ENCODE measurements at regions not wholly inside any gene's neighbourhood (a gene's known extent, or its start where the extent isn't known, plus 50 kb on each side); places are given as distances from the start of the nearest gene placed in this dataset.

DNA sequence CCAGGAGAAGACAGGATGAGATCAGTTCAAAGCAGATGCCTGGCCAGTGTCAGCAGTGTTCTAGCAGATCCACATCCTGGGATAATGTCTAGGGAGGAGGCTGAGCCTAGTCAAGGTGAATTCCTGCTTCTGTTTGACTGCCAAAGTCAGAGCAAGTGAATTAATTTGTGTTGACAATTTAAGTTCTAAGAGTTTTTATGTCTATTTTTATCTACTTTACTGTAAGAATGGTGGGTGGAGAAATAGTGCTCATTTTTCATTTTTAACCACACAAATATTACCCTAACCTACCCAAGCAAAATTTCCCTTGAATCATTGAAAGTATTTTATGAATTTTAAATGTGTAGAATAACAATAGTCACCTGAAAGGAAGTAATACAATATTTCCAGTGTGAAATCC lies 207.6 kb upstream of the SLC10A2 start:
- H3K27ac ChIP-seq (ENCODE audit: low read depth, low read length) = no peak overlapping the region
- no peak overlapping the region for H3K4me3 Mint-ChIP-seq
- H3K36me3 Mint-ChIP-seq (ENCODE audit: low read depth) = no peaks in the 10 kb centered on the region
- no peaks in the 10 kb centered on the region for H3K36me3 ChIP-seq (ENCODE audit: control insufficient read depth, insufficient read depth, low read length)
- TF ChIP-seq, protein P1, sequence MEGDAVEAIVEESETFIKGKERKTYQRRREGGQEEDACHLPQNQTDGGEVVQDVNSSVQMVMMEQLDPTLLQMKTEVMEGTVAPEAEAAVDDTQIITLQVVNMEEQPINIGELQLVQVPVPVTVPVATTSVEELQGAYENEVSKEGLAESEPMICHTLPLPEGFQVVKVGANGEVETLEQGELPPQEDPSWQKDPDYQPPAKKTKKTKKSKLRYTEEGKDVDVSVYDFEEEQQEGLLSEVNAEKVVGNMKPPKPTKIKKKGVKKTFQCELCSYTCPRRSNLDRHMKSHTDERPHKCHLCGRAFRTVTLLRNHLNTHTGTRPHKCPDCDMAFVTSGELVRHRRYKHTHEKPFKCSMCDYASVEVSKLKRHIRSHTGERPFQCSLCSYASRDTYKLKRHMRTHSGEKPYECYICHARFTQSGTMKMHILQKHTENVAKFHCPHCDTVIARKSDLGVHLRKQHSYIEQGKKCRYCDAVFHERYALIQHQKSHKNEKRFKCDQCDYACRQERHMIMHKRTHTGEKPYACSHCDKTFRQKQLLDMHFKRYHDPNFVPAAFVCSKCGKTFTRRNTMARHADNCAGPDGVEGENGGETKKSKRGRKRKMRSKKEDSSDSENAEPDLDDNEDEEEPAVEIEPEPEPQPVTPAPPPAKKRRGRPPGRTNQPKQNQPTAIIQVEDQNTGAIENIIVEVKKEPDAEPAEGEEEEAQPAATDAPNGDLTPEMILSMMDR (conservative IDR thresholded peaks at IDR 0.05) = no peak
- H3K4me1 Mint-ChIP-seq = peaks cover 35% of the 10 kb centered on the region
- peaks cover 8% of the 10 kb centered on the region for H3K9me3 Mint-ChIP-seq
- H3K27ac Mint-ChIP-seq = no peak overlapping the region
- H3K27me3 Mint-ChIP-seq (ENCODE audit: insufficient read depth) = no peaks in the 10 kb centered on the region
- peaks cover 17% of the 10 kb centered on the region for H3K4me1 ChIP-seq (ENCODE audit: control insufficient read depth, insufficient read depth, low read length)
- no peak overlapping the region for H3K4me3 ChIP-seq (ENCODE audit: low read length)
- DNase-seq = no peak
- H3K9ac ChIP-seq (ENCODE audit: extremely low read depth, low read length, poor library complexity, severe bottlenecking) = no peak overlapping the region
- no peaks in the 10 kb centered on the region for H3K27me3 ChIP-seq (ENCODE audit: control insufficient read depth, insufficient read depth, low read length, poor library complexity, severe bottlenecking)
- peaks cover 7% of the 10 kb centered on the region for H3K9me3 ChIP-seq (ENCODE audit: control insufficient read depth, low read length)

GRCh38 chr13:103272770-103273169 lies 206.6 kb upstream of the SLC10A2 start:
- Histone ChIP-seq H3K9ac (ENCODE audit: extremely low read depth, low read length, poor library complexity, severe bottlenecking) (no peak overlapping the region), H3K27ac (ENCODE audit: low read depth, low read length) (no peak overlapping the region), H3K9me3 (ENCODE audit: control insufficient read depth, low read length) (peaks cover 17% of the 10 kb centered on the region), H3K27me3 (ENCODE audit: control insufficient read depth, insufficient read depth, low read length, poor library complexity, severe bottlenecking) (no peaks in the 10 kb centered on the region), H3K4me3 (ENCODE audit: low read length) (no peak overlapping the region), H3K4me1 (ENCODE audit: control insufficient read depth, insufficient read depth, low read length) (peaks cover 17% of the 10 kb centered on the region), H3K36me3 (ENCODE audit: control insufficient read depth, insufficient read depth, low read length) (no peaks in the 10 kb centered on the region)
- no peak overlapping the region for H3K27ac Mint-ChIP-seq
- TF ChIP-seq, protein P1 (conservative IDR thresholded peaks at IDR 0.05) = no peak
- peaks cover 18% of the 10 kb centered on the region for H3K9me3 Mint-ChIP-seq
- no peak for DNase-seq
- peaks cover 35% of the 10 kb centered on the region for H3K4me1 Mint-ChIP-seq
- peaks cover 2% of the 10 kb centered on the region for H3K36me3 Mint-ChIP-seq (ENCODE audit: low read depth)
- 64 to 71% methylated on average over 1 to 2 of the region's 2 CpGs for WGBS, 2 experiments (ENCODE audit: insufficient coverage in 1 of 2, insufficient read length in 1 of 2)
- no peaks in the 10 kb centered on the region for H3K27me3 Mint-ChIP-seq (ENCODE audit: insufficient read depth)
- no peak overlapping the region for H3K4me3 Mint-ChIP-seq

- H3K27me3 Mint-ChIP-seq (ENCODE audit: insufficient read depth) = peaks cover 5% of the 10 kb centered on the region
- no peak overlapping the region for H3K4me3 Mint-ChIP-seq
- peaks cover 35% of the 10 kb centered on the region for H3K9me3 Mint-ChIP-seq
- no peak overlapping the region for H3K27ac ChIP-seq (ENCODE audit: low read depth, low read length)
- H3K9ac ChIP-seq (ENCODE audit: extremely low read depth, low read length, poor library complexity, severe bottlenecking) = no peak overlapping the region
- H3K27ac Mint-ChIP-seq = no peak overlapping the region
- no peak overlapping the region for H3K4me3 ChIP-seq (ENCODE audit: low read length)
- DNase-seq = no peak
- no peaks in the 10 kb centered on the region for H3K4me1 Mint-ChIP-seq
- H3K27me3 ChIP-seq (ENCODE audit: control insufficient read depth, insufficient read depth, low read length, poor library complexity, severe bottlenecking) = no peaks in the 10 kb centered on the region
- H3K4me1 ChIP-seq (ENCODE audit: control insufficient read depth, insufficient read depth, low read length) = no peaks in the 10 kb centered on the region
- TF ChIP-seq, protein P1 (conservative IDR thresholded peaks at IDR 0.05) = no peak
- peaks cover 5% of the 10 kb centered on the region for H3K36me3 Mint-ChIP-seq (ENCODE audit: low read depth)
- WGBS, 2 experiments (ENCODE audit: insufficient coverage in 1 of 2, insufficient read length in 1 of 2) = 96 to 100% methylated on average over 2 to 3 of the region's 3 CpGs
- H3K9me3 ChIP-seq (ENCODE audit: control insufficient read depth, low read length) = peaks cover 21% of the 10 kb centered on the region
- H3K36me3 ChIP-seq (ENCODE audit: control insufficient read depth, insufficient read depth, low read length) = no peaks in the 10 kb centered on the region
Measured at GRCh38 chr13:103263448-103263847, 197.2 kb upstream of the SLC10A2 start.

Data from endodermal cell (in vitro differentiated cells).